ELR (cell line): ENCODE measurements at regions not wholly inside any gene's neighbourhood (a gene's known extent, or its start where the extent isn't known, plus 50 kb on each side); places are given as distances from the start of the nearest gene placed in this dataset.

ENCODE experiments used
- DNase-seq: peaks from one replicate; pipeline ENCODE4 v3.0.0-alpha.2; 2015; ENCODE audit warnings: low read depth

DNA sequence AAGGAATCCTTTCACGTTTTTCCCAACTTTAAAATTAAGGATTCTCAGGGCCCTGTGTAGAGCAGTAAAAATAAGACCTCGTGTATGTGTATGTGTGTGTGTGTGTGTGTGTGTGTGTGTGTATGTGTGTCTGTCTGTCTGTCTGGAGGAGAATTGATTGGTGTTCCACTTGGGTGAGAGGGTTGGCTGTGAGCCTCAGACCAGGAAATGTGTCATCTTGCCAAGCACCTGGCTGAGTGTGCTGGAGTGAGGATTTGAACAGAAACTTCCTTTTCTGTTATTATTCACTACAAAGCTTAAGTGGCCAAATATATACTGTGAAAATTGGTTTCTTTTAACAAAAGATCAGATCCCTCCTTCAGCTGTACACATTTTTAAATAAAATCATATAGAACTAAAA lies 103.6 kb upstream of the NUDT6 start:
- peak; percentile 59 for DNase-seq

GRCh38 chr4:123031664-123032063 lies 109.3 kb upstream of the NUDT6 start:
- DNase-seq, result no peak

- no peak for DNase-seq
Observed at GRCh38 chr4:123034023-123034422, 111.6 kb upstream of the NUDT6 start.

GRCh38 chr4:123035239-123035638 lies 112.8 kb upstream of the NUDT6 start:
- no peak for DNase-seq

DNA sequence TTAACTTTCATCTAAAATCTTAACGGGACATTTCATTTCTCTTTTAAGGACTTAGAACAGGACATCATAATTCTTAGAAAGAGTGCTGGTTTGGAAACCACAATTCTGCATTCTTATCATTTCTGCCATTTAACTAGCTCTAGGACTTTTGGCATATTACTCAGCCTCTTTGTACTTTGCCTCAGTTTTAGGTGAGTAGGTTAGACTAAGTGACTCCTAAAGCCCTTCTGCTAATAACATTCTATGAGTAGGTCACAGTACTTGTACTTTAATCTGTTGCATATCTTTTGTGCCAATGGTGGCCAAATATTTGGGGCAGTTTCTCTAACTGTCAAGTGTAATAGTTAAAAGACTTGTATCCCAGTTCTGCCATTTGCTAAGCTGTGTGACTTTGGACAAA lies 115.4 kb upstream of the NUDT6 start:
- DNase-seq, result peak; percentile 51

DNA sequence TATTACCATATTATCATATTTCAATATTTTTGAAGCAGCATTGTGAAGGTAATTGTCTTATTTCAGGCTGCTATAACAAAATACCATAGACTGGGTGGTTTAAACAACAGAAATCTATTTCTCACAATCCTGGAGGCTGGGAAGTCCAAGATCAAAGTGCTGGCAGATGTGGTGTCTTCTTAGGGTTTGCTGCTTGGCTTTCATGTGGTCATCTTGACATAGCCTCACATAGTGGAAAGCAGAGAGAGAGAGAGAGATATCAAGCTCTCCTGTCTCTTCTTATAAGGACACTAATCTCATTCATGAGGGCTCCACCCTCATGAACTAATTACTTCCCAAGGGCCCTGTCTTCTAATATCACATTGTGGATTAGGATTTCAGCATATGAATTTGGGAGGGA lies 119.7 kb upstream of the NUDT6 start:
- no peak for DNase-seq

DNA sequence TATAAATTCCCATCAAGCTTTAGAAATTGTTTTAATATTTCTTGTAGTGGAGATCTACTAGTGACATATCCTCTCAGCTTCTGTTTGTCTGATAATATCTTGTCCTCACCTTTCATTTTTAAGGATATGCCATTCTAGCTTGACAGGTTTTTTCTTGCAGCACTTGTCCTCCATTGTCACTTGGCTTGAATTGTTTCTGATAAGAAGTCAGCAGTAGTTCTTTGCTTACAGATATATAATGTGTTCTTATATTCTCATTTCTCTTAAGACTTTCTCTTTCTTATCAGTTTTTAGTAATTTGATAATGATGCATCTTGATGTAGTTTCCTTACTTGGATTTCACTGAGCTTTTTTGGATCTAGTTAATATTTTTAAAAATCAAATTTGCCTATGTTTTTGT lies 120.6 kb upstream of the NUDT6 start:
- DNase-seq, result no peak

DNA sequence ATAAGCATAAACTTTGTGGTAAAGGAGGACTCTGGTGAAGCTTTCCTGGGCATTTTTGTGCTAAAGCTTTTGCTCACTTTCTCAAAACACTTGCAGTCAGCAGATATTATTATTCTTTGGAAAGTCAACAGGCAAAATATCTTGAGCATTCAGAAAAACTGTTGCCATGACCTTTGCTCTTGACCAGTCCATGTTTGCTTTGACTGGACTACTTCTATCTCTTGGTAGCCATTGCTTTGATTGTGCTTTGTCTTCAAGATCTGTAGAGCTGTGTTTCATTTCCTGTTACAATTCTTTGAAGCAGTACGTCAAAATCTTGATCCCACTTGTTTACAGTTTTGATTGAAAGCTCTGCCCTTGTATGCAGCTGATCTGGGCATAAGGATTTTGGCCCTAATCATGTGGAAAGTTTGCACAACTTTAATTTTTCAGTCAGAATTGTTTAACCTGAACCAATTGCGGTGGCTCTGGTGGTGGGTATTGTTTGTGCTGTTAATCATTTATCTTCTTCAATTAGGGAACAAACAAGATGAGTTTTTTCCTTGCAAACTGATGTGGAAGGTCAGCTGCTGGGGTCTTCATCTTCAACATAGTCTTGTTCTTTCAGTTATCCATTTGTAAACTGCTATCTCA lies 121.5 kb upstream of the NUDT6 start:
- DNase-seq, result no peak

- no peak for DNase-seq
Observed at GRCh38 chr4:123046096-123046495, 123.7 kb upstream of the NUDT6 start.

DNA sequence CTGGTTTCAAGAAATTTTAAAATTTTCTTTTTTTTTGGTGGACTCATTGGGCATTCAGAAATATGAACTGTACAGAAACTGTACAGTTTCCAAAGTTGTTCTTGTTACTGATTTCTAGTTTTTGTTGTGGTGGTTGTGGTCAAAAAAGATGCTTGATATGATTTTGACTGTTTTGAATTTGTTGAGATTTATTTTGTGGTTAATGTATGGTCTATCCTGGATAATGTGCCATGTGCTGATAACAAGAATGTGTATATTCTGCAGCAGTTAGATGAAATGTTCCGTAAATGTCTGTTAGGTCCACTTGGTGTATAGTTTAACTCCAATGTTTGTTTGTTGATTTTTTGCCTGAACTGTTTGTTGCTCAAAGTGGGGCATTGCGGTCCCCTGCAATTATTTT lies 127.6 kb upstream of the NUDT6 start:
- no peak for DNase-seq

- DNase-seq, result no peak
Observed at GRCh38 chr4:123052007-123052406, 129.6 kb upstream of the NUDT6 start.

- peak; percentile 61 for DNase-seq
Observed at GRCh38 chr4:123055943-123056342, 133.5 kb upstream of the NUDT6 start.

GRCh38 chr4:123060039-123060770 lies 137.8 kb upstream of the NUDT6 start:
- DNase-seq, result no peak

- DNase-seq, result peak; percentile 30
Observed at GRCh38 chr4:123064390-123064789, 142.0 kb upstream of the NUDT6 start.

DNA sequence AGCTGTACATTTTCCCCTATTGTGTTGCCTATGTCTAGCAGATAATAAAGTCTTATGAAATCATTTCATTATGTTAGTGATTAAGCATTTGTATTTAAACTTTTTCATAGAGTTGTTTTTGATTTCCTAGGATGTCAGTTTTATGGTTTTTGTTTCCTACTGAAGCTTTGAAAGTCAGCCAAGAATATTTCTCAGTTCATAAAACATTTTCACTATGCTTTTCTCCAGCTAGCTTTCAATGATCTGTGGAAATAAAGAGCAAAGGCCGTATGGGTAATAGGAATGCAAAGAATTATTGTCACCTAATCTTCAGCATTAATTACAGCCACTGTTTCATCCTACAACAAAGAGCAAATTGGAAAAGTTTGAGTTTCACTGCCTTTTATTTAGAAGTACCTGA lies 145.7 kb upstream of the NUDT6 start:
- no peak for DNase-seq

- no peak for DNase-seq
Observed at GRCh38 chr4:123072060-123072459, 149.7 kb upstream of the NUDT6 start.

DNA sequence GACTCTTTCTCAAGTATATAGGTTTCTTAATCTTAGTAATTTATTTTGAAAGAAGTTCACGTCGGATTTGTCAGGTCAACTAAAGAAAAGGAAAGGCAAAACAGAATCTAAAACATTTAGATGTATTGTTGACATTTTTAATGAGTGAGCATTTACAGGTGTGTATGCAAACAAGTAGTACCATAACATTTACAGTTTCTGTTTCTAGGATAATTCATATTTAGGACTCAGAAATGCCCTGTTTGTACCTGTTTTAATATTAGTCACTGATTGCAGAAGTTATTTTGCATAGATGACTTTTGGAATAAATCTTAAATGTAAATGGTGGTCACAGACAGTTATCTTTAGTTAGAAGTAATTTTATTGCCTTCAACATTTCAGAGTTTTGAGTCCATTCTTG lies 151.3 kb upstream of the NUDT6 start:
- DNase-seq, result no peak

DNA sequence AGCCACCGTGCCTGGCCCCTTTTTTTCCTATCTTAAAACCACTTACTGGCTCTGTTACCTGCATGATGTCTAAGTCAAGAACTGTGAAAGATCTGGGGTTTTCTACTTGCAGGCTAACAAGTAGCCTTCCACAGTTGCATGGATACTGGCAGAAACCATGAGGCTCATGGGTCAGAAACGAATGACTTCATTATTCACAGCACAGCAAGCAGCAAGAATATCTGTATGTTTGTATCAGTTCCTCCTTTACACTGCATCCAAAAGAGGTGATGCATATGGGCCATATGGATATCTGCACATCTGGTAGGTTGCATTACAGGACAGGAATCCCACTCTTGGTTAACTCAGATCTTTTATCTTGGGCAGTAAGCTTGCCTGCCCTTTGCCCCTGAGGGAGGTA lies 154.9 kb upstream of the NUDT6 start:
- no peak for DNase-seq

GRCh38 chr4:123081971-123082370 lies 159.6 kb upstream of the NUDT6 start:
- no peak for DNase-seq

GRCh38 chr4:123083646-123084045 lies 161.2 kb upstream of the NUDT6 start:
- no peak for DNase-seq

DNA sequence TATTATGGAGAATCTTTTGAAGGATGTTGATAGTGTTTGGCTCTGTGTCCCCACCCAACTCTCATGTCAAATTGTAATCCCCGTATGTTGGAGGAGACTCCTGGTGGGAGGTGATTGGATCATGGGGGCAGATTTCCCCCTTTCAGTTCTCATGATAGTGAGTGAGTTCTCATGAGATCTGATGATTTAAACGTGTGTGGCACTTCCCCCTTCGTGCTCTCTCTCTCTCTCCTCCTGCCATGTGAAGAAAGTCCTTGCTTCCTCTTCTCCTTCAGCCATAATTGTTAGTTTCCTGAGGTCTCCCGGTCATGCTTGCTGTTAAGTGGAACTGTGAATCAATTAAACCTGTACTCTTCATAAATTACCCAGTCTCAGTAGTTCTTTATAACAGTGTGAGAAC lies 166.1 kb upstream of the NUDT6 start:
- DNase-seq, result no peak

GRCh38 chr4:123090886-123091285 lies 168.5 kb upstream of the NUDT6 start:
- DNase-seq, result no peak

DNA sequence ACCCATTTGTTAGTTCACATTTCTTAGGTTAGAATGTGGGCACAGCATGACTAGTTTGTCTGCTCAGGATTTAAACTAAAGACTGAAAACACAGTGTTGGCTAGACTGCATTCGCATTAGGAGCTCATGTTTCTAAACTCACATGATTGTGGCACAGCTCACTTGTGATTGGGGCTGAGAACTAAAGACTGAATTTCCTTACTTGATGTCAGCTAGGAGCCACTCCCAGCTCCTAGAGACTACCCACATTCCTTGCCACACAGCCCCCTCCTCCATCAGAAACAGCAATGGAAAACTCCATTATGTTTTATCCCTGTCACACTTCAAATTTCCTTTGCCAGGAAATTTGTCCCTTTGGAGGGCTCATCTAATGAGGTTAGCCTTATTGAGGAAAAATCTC lies 170.2 kb upstream of the NUDT6 start:
- DNase-seq, result no peak

DNA sequence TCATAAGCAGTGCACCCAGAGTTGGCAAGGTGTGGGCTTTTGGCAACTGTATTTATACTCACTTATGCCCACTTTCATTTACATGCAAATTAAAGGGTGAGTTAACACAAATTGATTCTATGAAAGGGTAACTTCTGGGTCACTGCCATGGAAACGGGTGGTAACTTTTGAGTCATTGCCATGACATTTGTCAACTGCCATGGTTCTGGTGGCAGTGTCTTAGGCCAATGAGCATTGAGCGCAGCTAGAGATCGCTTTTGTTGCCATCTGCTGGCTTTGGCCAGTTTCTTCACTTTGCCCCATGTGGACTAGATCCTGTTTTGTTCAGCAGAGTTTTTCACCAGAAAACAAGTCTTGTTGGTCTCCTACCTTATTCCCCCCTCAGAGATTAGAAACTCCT lies 170.8 kb upstream of the NUDT6 start:
- DNase-seq, result no peak
